GM23338 (cell line): ENCODE measurements at regions not wholly inside any gene's neighbourhood (a gene's known extent, or its start where the extent isn't known, plus 50 kb on each side); places are given as distances from the start of the nearest gene placed in this dataset.

Experiments
- ATAC-seq: fragments of 200-7000 bp; cut with Tn5 transposase; 3 replicates; pipeline ENCODE4 v1.9.1; 2020
- DNase-seq: peaks from one replicate; pipeline ENCODE4 v3.0.0-alpha.2; 2015; ENCODE audit warnings: low spot score
- H2AFZ ChIP-seq: fragments of 200-600 bp; sonication (generic); 2 replicates; pipeline ENCODE4 v1.8.0; 2016; ENCODE audit warnings: antibody characterized with exemption, mild to moderate bottlenecking, moderate library complexity
- H3F3A ChIP-seq: fragments of 200-600 bp; sonication (generic); replicated peaks from 2 replicates; pipeline ENCODE4 v1.8.0; 2017; ENCODE audit warnings: antibody characterized with exemption, mixed run types, low read depth
- H3K27ac ChIP-seq: fragments of 200-600 bp; sonication (generic); 2 replicates; pipeline ENCODE4 v1.6.1; 2016; ENCODE audit warnings: low read depth
- H3K27me3 ChIP-seq: fragments of 200-600 bp; sonication (generic); 2 replicates; pipeline ENCODE4 v1.8.0; 2016; ENCODE audit warnings: mild to moderate bottlenecking, mixed run types, moderate library complexity; ENCODE audit not compliant: insufficient read depth
- H3K36me3 ChIP-seq: fragments of 200-600 bp; sonication (generic); 2 replicates; pipeline ENCODE4 v1.8.0; 2016; ENCODE audit warnings: mild to moderate bottlenecking; ENCODE audit not compliant: insufficient read depth
- H3K4me1 ChIP-seq: fragments of 200-600 bp; sonication (generic); 2 replicates; pipeline ENCODE4 v1.8.0; 2016; ENCODE audit warnings: mild to moderate bottlenecking, moderate library complexity; ENCODE audit not compliant: insufficient read depth
- H3K4me2 ChIP-seq: fragments of 200-600 bp; sonication (generic); 2 replicates; pipeline ENCODE4 v1.7.1; 2017; ENCODE audit warnings: mixed run types
- H3K4me3 ChIP-seq: fragments of 200-600 bp; sonication (generic); 2 replicates; pipeline ENCODE4 v1.6.1; 2016; ENCODE audit warnings: mixed run types
- H3K79me2 ChIP-seq: fragments of 200-600 bp; sonication (generic); replicated peaks from 2 replicates; pipeline ENCODE4 v1.8.0; 2017; ENCODE audit warnings: mild to moderate bottlenecking; ENCODE audit not compliant: insufficient read depth
- H3K9me2 ChIP-seq: fragments of 200-600 bp; sonication (generic); 2 replicates; pipeline ENCODE4 v1.8.0; 2017; ENCODE audit not compliant: insufficient read depth
- H4K20me1 ChIP-seq: fragments of 200-600 bp; sonication (generic); replicated peaks from 2 replicates; pipeline ENCODE4 v1.8.0; 2017; ENCODE audit warnings: mild to moderate bottlenecking; ENCODE audit not compliant: insufficient read depth
- H3K27ac Mint-ChIP-seq: 2 replicates; pipeline ENCODE4 v1.8.0; 2020; ENCODE audit warnings: inconsistent platforms, mild to moderate bottlenecking, moderate library complexity, mixed read lengths
- H3K27me3 Mint-ChIP-seq: 3 replicates; pipeline ENCODE4 v1.8.0; 2022; ENCODE audit warnings: low read depth, mild to moderate bottlenecking, moderate library complexity, mixed read lengths, inconsistent platforms; ENCODE audit not compliant: insufficient read depth, poor library complexity
- H3K36me3 Mint-ChIP-seq: 3 replicates; pipeline ENCODE4 v1.8.0; 2021; ENCODE audit warnings: low read depth, mild to moderate bottlenecking, inconsistent platforms, moderate library complexity, mixed read lengths
- H3K4me1 Mint-ChIP-seq: 3 replicates; pipeline ENCODE4 v1.8.0; 2020; ENCODE audit warnings: mild to moderate bottlenecking, inconsistent platforms, mixed read lengths
- H3K4me3 Mint-ChIP-seq: 3 replicates; pipeline ENCODE4 v1.8.0; 2021; ENCODE audit warnings: moderate library complexity, mild to moderate bottlenecking, inconsistent platforms, mixed read lengths
- H3K9me3 Mint-ChIP-seq: 3 replicates; pipeline ENCODE4 v1.8.0; 2020; ENCODE audit warnings: moderate library complexity, mild to moderate bottlenecking, inconsistent platforms, mixed read lengths
- EZH2 ChIP-seq: fragments of 200-600 bp; sonication (generic); IDR thresholded peaks from one replicate; pipeline ENCODE4 v1.8.0; 2017; ENCODE audit warnings: antibody characterized with exemption, mild to moderate bottlenecking, low read depth; ENCODE audit not compliant: unreplicated experiment
- EZH2phosphoT487 ChIP-seq: fragments of 200-600 bp; sonication (generic); IDR thresholded peaks from one replicate; pipeline ENCODE4 v1.8.1; 2018; ENCODE audit warnings: antibody characterized with exemption; ENCODE audit not compliant: unreplicated experiment
- JUNB ChIP-seq: IDR thresholded peaks from one replicate; pipeline ENCODE4 v1.6.1; 2016; ENCODE audit warnings: antibody characterized with exemption; ENCODE audit not compliant: unreplicated experiment
- NANOG ChIP-seq: IDR thresholded peaks from 2 replicates; pipeline ENCODE4 v1.6.1; 2016; ENCODE audit warnings: antibody characterized with exemption, borderline replicate concordance
- POLR2AphosphoS5 ChIP-seq: IDR thresholded peaks from 2 replicates; pipeline ENCODE4 v1.6.1; 2016; ENCODE audit warnings: antibody characterized with exemption, low read depth
- STAT1 ChIP-seq: IDR thresholded peaks from one replicate; pipeline ENCODE4 v1.6.1; 2016; ENCODE audit warnings: antibody characterized with exemption; ENCODE audit not compliant: unreplicated experiment
- ZNF331 ChIP-seq: fragments of 250-450 bp; sonication (Bioruptor Pico); IDR thresholded peaks from 2 replicates; pipeline ENCODE4 v1.5.0; 2020; ENCODE audit warnings: low read depth, mild to moderate bottlenecking, moderate library complexity
- TF ChIP-seq, protein P1 (sequence below): fragments of 250-450 bp; sonication (Bioruptor Pico); IDR thresholded peaks from 2 replicates; pipeline ENCODE4 v1.5.0; 2020; ENCODE audit warnings: mild to moderate bottlenecking, moderate library complexity
- TF ChIP-seq, protein P2 (sequence below), 2 experiments: fragments of 200-600 bp in 1 of 2; sonication (generic) in 1 of 2; conservative IDR thresholded peaks; 2 replicates each; pipeline versions ENCODE4 v1.5.1 to v1.6.1; 2016 to 2017; ENCODE audit warnings: antibody characterized with exemption in 2 of 2, low read depth in 2 of 2, mild to moderate bottlenecking in 2 of 2, moderate library complexity in 1 of 2
- TF ChIP-seq, protein P3 (sequence below): IDR thresholded peaks from one replicate; pipeline ENCODE4 v1.6.1; 2018; ENCODE audit warnings: antibody characterized with exemption; ENCODE audit not compliant: unreplicated experiment

DNA sequence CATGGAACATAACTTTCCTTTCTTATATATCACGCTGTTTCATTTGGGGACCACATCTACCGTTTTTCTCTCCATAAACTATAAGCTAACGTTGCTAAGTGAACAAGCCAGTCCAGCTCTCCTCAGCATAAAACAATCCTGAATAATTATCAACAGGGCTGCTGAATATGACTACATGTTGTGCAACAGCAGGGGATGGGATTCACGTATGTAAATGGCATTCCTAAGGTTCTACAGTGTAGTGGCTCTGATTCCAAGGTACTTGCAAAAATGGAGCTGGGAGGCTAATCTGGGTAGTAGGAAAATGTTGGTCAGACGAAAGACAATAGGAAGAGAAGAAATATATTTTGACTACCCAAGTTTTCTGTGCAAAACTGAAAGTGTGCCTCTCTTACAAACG lies 262.8 kb downstream of the RWDD3 start (continued):
- TF ChIP-seq, protein P1, sequence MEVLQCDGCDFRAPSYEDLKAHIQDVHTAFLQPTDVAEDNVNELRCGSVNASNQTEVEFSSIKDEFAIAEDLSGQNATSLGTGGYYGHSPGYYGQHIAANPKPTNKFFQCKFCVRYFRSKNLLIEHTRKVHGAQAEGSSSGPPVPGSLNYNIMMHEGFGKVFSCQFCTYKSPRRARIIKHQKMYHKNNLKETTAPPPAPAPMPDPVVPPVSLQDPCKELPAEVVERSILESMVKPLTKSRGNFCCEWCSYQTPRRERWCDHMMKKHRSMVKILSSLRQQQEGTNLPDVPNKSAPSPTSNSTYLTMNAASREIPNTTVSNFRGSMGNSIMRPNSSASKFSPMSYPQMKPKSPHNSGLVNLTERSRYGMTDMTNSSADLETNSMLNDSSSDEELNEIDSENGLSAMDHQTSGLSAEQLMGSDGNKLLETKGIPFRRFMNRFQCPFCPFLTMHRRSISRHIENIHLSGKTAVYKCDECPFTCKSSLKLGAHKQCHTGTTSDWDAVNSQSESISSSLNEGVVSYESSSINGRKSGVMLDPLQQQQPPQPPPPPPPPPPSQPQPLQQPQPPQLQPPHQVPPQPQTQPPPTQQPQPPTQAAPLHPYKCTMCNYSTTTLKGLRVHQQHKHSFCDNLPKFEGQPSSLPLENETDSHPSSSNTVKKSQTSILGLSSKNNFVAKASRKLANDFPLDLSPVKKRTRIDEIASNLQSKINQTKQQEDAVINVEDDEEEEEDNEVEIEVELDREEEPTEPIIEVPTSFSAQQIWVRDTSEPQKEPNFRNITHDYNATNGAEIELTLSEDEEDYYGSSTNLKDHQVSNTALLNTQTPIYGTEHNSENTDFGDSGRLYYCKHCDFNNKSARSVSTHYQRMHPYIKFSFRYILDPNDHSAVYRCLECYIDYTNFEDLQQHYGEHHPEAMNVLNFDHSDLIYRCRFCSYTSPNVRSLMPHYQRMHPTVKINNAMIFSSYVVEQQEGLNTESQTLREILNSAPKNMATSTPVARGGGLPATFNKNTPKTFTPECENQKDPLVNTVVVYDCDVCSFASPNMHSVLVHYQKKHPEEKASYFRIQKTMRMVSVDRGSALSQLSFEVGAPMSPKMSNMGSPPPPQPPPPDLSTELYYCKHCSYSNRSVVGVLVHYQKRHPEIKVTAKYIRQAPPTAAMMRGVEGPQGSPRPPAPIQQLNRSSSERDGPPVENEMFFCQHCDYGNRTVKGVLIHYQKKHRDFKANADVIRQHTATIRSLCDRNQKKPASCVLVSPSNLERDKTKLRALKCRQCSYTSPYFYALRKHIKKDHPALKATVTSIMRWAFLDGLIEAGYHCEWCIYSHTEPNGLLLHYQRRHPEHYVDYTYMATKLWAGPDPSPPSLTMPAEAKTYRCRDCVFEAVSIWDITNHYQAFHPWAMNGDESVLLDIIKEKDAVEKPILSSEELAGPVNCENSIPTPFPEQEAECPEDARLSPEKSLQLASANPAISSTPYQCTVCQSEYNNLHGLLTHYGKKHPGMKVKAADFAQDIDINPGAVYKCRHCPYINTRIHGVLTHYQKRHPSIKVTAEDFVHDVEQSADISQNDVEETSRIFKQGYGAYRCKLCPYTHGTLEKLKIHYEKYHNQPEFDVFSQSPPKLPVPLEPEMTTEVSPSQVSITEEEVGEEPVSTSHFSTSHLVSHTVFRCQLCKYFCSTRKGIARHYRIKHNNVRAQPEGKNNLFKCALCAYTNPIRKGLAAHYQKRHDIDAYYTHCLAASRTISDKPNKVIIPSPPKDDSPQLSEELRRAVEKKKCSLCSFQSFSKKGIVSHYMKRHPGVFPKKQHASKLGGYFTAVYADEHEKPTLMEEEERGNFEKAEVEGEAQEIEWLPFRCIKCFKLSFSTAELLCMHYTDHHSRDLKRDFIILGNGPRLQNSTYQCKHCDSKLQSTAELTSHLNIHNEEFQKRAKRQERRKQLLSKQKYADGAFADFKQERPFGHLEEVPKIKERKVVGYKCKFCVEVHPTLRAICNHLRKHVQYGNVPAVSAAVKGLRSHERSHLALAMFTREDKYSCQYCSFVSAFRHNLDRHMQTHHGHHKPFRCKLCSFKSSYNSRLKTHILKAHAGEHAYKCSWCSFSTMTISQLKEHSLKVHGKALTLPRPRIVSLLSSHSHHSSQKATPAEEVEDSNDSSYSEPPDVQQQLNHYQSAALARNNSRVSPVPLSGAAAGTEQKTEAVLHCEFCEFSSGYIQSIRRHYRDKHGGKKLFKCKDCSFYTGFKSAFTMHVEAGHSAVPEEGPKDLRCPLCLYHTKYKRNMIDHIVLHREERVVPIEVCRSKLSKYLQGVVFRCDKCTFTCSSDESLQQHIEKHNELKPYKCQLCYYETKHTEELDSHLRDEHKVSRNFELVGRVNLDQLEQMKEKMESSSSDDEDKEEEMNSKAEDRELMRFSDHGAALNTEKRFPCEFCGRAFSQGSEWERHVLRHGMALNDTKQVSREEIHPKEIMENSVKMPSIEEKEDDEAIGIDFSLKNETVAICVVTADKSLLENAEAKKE, result no peak
- no peak for TF ChIP-seq STAT1
- no peak for TF ChIP-seq NANOG
- TF ChIP-seq ZNF331, result no peak
- TF ChIP-seq, protein P2, sequence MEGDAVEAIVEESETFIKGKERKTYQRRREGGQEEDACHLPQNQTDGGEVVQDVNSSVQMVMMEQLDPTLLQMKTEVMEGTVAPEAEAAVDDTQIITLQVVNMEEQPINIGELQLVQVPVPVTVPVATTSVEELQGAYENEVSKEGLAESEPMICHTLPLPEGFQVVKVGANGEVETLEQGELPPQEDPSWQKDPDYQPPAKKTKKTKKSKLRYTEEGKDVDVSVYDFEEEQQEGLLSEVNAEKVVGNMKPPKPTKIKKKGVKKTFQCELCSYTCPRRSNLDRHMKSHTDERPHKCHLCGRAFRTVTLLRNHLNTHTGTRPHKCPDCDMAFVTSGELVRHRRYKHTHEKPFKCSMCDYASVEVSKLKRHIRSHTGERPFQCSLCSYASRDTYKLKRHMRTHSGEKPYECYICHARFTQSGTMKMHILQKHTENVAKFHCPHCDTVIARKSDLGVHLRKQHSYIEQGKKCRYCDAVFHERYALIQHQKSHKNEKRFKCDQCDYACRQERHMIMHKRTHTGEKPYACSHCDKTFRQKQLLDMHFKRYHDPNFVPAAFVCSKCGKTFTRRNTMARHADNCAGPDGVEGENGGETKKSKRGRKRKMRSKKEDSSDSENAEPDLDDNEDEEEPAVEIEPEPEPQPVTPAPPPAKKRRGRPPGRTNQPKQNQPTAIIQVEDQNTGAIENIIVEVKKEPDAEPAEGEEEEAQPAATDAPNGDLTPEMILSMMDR (conservative IDR thresholded peaks at IDR 0.05; ENCODE audit: low read depth in 2 of 2), result no peak
- no peak for TF ChIP-seq EZH2phosphoT487
- no peak for TF ChIP-seq JUNB

DNA sequence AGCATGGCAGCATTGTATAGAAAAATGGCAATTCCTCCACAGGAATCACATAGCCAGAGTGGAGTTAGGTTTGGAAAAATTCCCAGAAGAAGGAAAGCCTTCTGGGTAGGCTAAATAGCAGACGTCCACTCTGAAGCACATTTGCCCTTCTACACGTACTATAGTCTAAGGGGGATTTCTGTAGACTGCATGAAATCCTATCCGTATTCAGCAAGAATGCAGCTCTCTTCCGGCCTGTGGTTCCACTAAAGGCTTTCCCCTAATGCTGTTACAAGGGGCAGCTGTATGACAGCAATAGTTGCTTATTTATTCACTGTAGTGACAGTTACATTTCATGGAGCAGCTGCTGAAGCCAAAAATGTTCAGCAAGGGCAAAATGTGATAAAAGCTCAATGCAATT lies 263.6 kb downstream of the RWDD3 start:
- Histone ChIP-seq H3K4me1 (peaks cover 3% of the 10 kb centered on the region; the same call in 1 of the 2 replicates), H3K27ac (no peak overlapping the region), H3K4me2 (no peak overlapping the region), H3K27me3 (no peaks in the 10 kb centered on the region), H3K36me3 (no peaks in the 10 kb centered on the region), H2AFZ (peak overlapping the region; percentile 70), H3K4me3 (no peak overlapping the region), H3K79me2 (no peaks in the 10 kb centered on the region), H3K9me2 (peaks cover 19% of the 10 kb centered on the region; the same call in 1 of the 2 replicates), H4K20me1 (no peaks in the 10 kb centered on the region), H3F3A (no peaks in the 10 kb centered on the region)
- Mint-ChIP-seq H3K27ac (no peak overlapping the region), H3K4me1 (peaks cover 6% of the 10 kb centered on the region), H3K36me3 (no peaks in the 10 kb centered on the region), H3K27me3 (peaks cover 2% of the 10 kb centered on the region), H3K4me3 (no peak overlapping the region), H3K9me3 (no peaks in the 10 kb centered on the region)
- no peak for DNase-seq
- ATAC-seq, result no peak
- TF ChIP-seq STAT1, result no peak
- TF ChIP-seq, protein P3, sequence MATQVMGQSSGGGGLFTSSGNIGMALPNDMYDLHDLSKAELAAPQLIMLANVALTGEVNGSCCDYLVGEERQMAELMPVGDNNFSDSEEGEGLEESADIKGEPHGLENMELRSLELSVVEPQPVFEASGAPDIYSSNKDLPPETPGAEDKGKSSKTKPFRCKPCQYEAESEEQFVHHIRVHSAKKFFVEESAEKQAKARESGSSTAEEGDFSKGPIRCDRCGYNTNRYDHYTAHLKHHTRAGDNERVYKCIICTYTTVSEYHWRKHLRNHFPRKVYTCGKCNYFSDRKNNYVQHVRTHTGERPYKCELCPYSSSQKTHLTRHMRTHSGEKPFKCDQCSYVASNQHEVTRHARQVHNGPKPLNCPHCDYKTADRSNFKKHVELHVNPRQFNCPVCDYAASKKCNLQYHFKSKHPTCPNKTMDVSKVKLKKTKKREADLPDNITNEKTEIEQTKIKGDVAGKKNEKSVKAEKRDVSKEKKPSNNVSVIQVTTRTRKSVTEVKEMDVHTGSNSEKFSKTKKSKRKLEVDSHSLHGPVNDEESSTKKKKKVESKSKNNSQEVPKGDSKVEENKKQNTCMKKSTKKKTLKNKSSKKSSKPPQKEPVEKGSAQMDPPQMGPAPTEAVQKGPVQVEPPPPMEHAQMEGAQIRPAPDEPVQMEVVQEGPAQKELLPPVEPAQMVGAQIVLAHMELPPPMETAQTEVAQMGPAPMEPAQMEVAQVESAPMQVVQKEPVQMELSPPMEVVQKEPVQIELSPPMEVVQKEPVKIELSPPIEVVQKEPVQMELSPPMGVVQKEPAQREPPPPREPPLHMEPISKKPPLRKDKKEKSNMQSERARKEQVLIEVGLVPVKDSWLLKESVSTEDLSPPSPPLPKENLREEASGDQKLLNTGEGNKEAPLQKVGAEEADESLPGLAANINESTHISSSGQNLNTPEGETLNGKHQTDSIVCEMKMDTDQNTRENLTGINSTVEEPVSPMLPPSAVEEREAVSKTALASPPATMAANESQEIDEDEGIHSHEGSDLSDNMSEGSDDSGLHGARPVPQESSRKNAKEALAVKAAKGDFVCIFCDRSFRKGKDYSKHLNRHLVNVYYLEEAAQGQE, result no peak
- TF ChIP-seq EZH2phosphoT487, result no peak
- TF ChIP-seq EZH2, result no peak
- no peak for TF ChIP-seq POLR2AphosphoS5
